Germinal center (tissue), 1 donor: ENCODE measurements at regions not wholly inside any gene's neighbourhood (a gene's known extent, or its start where the extent isn't known, plus 50 kb on each side); places are given as distances from the start of the nearest gene placed in this dataset.

ENCODE experiments used
- DNase-seq: peaks from one replicate; pipeline ENCODE4 v3.0.0; 2012; ENCODE audit warnings: mixed read lengths, low spot score

- no peak for DNase-seq
Measured at GRCh38 chr3:18883571-18883970, 264.7 kb upstream of the KCNH8 start.

- DNase-seq, result no peak
Measured at GRCh38 chr3:18880691-18881090, 267.6 kb upstream of the KCNH8 start.

GRCh38 chr3:18872466-18872865, 275.8 kb upstream of the KCNH8 start:
- DNase-seq, result no peak

GRCh38 chr3:18870642-18871041, 277.7 kb upstream of the KCNH8 start:
- DNase-seq, result no peak

- no peak for DNase-seq
Measured at GRCh38 chr3:18870074-18870640, 278.2 kb upstream of the KCNH8 start.

- DNase-seq, result no peak
Measured at GRCh38 chr3:18868911-18869689, 279.2 kb upstream of the KCNH8 start.

- DNase-seq, result no peak
Measured at GRCh38 chr3:18866899-18867298, 281.4 kb upstream of the KCNH8 start.

- no peak for DNase-seq
Measured at GRCh38 chr3:18864933-18865731, 283.2 kb upstream of the KCNH8 start.

GRCh38 chr3:18862077-18862476, 286.2 kb upstream of the KCNH8 start:
- no peak for DNase-seq

GRCh38 chr3:18861137-18861536, 287.2 kb upstream of the KCNH8 start:
- DNase-seq, result no peak

GRCh38 chr3:18853269-18853668, 295.0 kb upstream of the KCNH8 start:
- no peak for DNase-seq

- DNase-seq, result peak; percentile 13
Measured at GRCh38 chr3:18847583-18848197, 300.6 kb upstream of the KCNH8 start.

GRCh38 chr3:18843983-18844382, 304.3 kb upstream of the KCNH8 start:
- DNase-seq, result no peak

- DNase-seq, result no peak
Measured at GRCh38 chr3:18843188-18843587, 305.1 kb upstream of the KCNH8 start.

- DNase-seq, result no peak
Measured at GRCh38 chr3:18841422-18842343, 306.6 kb upstream of the KCNH8 start.

- DNase-seq, result no peak
Measured at GRCh38 chr3:18840535-18841137, 307.7 kb upstream of the KCNH8 start.

- no peak for DNase-seq
Measured at GRCh38 chr3:18838758-18839157, 309.6 kb upstream of the KCNH8 start.

- no peak for DNase-seq
Measured at GRCh38 chr3:18837137-18837755, 311.1 kb upstream of the KCNH8 start.

GRCh38 chr3:18835021-18835420, 313.3 kb upstream of the KCNH8 start:
- DNase-seq, result no peak

GRCh38 chr3:18830087-18830486, 318.2 kb upstream of the KCNH8 start:
- no peak for DNase-seq

- DNase-seq, result no peak
Measured at GRCh38 chr3:18828637-18829036, 319.7 kb upstream of the KCNH8 start.
